ENCODE measurements at regions not wholly inside any gene's neighbourhood (a gene's known extent, or its start where the extent isn't known, plus 50 kb on each side); places are given as distances from the start of the nearest gene placed in this dataset.

- Histone ChIP-seq H3K9me3 (ENCODE audit: control insufficient read depth in 2 of 2, low read length in 2 of 2) (no peaks in the 10 kb centered on the region), H3K4me1 (ENCODE audit: control insufficient read depth in 2 of 2, insufficient read depth in 2 of 2, low read length in 2 of 2) (no peaks in the 10 kb centered on the region), H3K27me3 (ENCODE audit: control insufficient read depth in 2 of 2, insufficient read depth in 2 of 2, low read length in 2 of 2) (no peaks in the 10 kb centered on the region), H3K27ac (ENCODE audit: low read depth in 2 of 2, low read length in 2 of 2) (no peak overlapping the region), H3K36me3 (ENCODE audit: control insufficient read depth in 2 of 2, insufficient read depth in 2 of 2, low read length in 2 of 2) (no peaks in the 10 kb centered on the region), H3K4me3 (ENCODE audit: low read length in 2 of 2) (no peak overlapping the region), H3K9ac (ENCODE audit: low read depth in 1 of 2, low read length in 2 of 2) (no peak overlapping the region)
Observed at GRCh38 chr19:34844277-34844676, 71.3 kb upstream of the ZNF599 start.

- Histone ChIP-seq H3K27me3 (ENCODE audit: control insufficient read depth in 2 of 2, insufficient read depth in 2 of 2, low read length in 2 of 2) (no peaks in the 10 kb centered on the region), H3K4me3 (ENCODE audit: low read length in 2 of 2) (no peak overlapping the region), H3K27ac (ENCODE audit: low read depth in 2 of 2, low read length in 2 of 2) (no peak overlapping the region), H3K4me1 (ENCODE audit: control insufficient read depth in 2 of 2, insufficient read depth in 2 of 2, low read length in 2 of 2) (peaks cover 6 to 10% of the 10 kb centered on the region in 2 donors), H3K9me3 (ENCODE audit: control insufficient read depth in 2 of 2, low read length in 2 of 2) (no peaks in the 10 kb centered on the region), H3K36me3 (ENCODE audit: control insufficient read depth in 2 of 2, insufficient read depth in 2 of 2, low read length in 2 of 2) (no peaks in the 10 kb centered on the region), H3K9ac (ENCODE audit: low read depth in 1 of 2, low read length in 2 of 2) (no peak overlapping the region)
Observed at GRCh38 chr19:34841780-34842179, 68.8 kb upstream of the ZNF599 start.

- Histone ChIP-seq H3K9ac (ENCODE audit: low read depth in 1 of 2, low read length in 2 of 2) (no peak overlapping the region), H3K9me3 (ENCODE audit: control insufficient read depth in 2 of 2, low read length in 2 of 2) (no peaks in the 10 kb centered on the region), H3K27me3 (ENCODE audit: control insufficient read depth in 2 of 2, insufficient read depth in 2 of 2, low read length in 2 of 2) (no peaks in the 10 kb centered on the region), H3K4me3 (ENCODE audit: low read length in 2 of 2) (peak overlapping the region; percentile 28 to 39), H3K27ac (ENCODE audit: low read depth in 2 of 2, low read length in 2 of 2) (no peak overlapping the region), H3K4me1 (ENCODE audit: control insufficient read depth in 2 of 2, insufficient read depth in 2 of 2, low read length in 2 of 2) (peaks cover 6 to 10% of the 10 kb centered on the region in 2 donors), H3K36me3 (ENCODE audit: control insufficient read depth in 2 of 2, insufficient read depth in 2 of 2, low read length in 2 of 2) (no peaks in the 10 kb centered on the region)
Observed at GRCh38 chr19:34838753-34839431, 65.9 kb upstream of the ZNF599 start.

GRCh38 chr19:34838248-34838647 is 65.2 kb upstream of the ZNF599 start:
- H3K36me3 ChIP-seq (ENCODE audit: control insufficient read depth in 2 of 2, insufficient read depth in 2 of 2, low read length in 2 of 2) = no peaks in the 10 kb centered on the region
- H3K9ac ChIP-seq (ENCODE audit: low read depth in 1 of 2, low read length in 2 of 2) = no peak overlapping the region
- peak overlapping the region; percentile 28 to 39 for H3K4me3 ChIP-seq (ENCODE audit: low read length in 2 of 2)
- no peaks in the 10 kb centered on the region for H3K9me3 ChIP-seq (ENCODE audit: control insufficient read depth in 2 of 2, low read length in 2 of 2)
- H3K4me1 ChIP-seq (ENCODE audit: control insufficient read depth in 2 of 2, insufficient read depth in 2 of 2, low read length in 2 of 2) = peaks cover 6 to 10% of the 10 kb centered on the region in 2 donors
- peak overlapping the region in 1 of 2 donors; percentile 3 for H3K27ac ChIP-seq (ENCODE audit: low read depth in 2 of 2, low read length in 2 of 2)
- no peaks in the 10 kb centered on the region for H3K27me3 ChIP-seq (ENCODE audit: control insufficient read depth in 2 of 2, insufficient read depth in 2 of 2, low read length in 2 of 2)

- Histone ChIP-seq H3K4me1 (ENCODE audit: control insufficient read depth in 2 of 2, insufficient read depth in 2 of 2, low read length in 2 of 2) (peaks cover 6 to 10% of the 10 kb centered on the region in 2 donors), H3K27ac (ENCODE audit: low read depth in 2 of 2, low read length in 2 of 2) (peak overlapping the region in 1 of 2 donors; percentile 11), H3K9me3 (ENCODE audit: control insufficient read depth in 2 of 2, low read length in 2 of 2) (no peaks in the 10 kb centered on the region), H3K9ac (ENCODE audit: low read depth in 1 of 2, low read length in 2 of 2) (no peak overlapping the region), H3K4me3 (ENCODE audit: low read length in 2 of 2) (no peak overlapping the region), H3K27me3 (ENCODE audit: control insufficient read depth in 2 of 2, insufficient read depth in 2 of 2, low read length in 2 of 2) (no peaks in the 10 kb centered on the region), H3K36me3 (ENCODE audit: control insufficient read depth in 2 of 2, insufficient read depth in 2 of 2, low read length in 2 of 2) (no peaks in the 10 kb centered on the region)
Observed at GRCh38 chr19:34837262-34837661, 64.2 kb upstream of the ZNF599 start.

GRCh38 chr19:34835631-34836351 is 62.8 kb upstream of the ZNF599 start:
- Histone ChIP-seq H3K9ac (ENCODE audit: low read depth in 1 of 2, low read length in 2 of 2) (no peak overlapping the region), H3K27ac (ENCODE audit: low read depth in 2 of 2, low read length in 2 of 2) (no peak overlapping the region), H3K4me3 (ENCODE audit: low read length in 2 of 2) (no peak overlapping the region), H3K9me3 (ENCODE audit: control insufficient read depth in 2 of 2, low read length in 2 of 2) (no peaks in the 10 kb centered on the region), H3K27me3 (ENCODE audit: control insufficient read depth in 2 of 2, insufficient read depth in 2 of 2, low read length in 2 of 2) (no peaks in the 10 kb centered on the region), H3K36me3 (ENCODE audit: control insufficient read depth in 2 of 2, insufficient read depth in 2 of 2, low read length in 2 of 2) (no peaks in the 10 kb centered on the region), H3K4me1 (ENCODE audit: control insufficient read depth in 2 of 2, insufficient read depth in 2 of 2, low read length in 2 of 2) (peaks cover 6 to 10% of the 10 kb centered on the region in 2 donors)

- H3K27ac ChIP-seq (ENCODE audit: low read depth in 2 of 2, low read length in 2 of 2) = no peak overlapping the region
- peaks cover 6 to 10% of the 10 kb centered on the region in 2 donors for H3K4me1 ChIP-seq (ENCODE audit: control insufficient read depth in 2 of 2, insufficient read depth in 2 of 2, low read length in 2 of 2)
- no peaks in the 10 kb centered on the region for H3K9me3 ChIP-seq (ENCODE audit: control insufficient read depth in 2 of 2, low read length in 2 of 2)
- H3K27me3 ChIP-seq (ENCODE audit: control insufficient read depth in 2 of 2, insufficient read depth in 2 of 2, low read length in 2 of 2) = no peaks in the 10 kb centered on the region
- H3K36me3 ChIP-seq (ENCODE audit: control insufficient read depth in 2 of 2, insufficient read depth in 2 of 2, low read length in 2 of 2) = no peaks in the 10 kb centered on the region
- no peak overlapping the region for H3K9ac ChIP-seq (ENCODE audit: low read depth in 1 of 2, low read length in 2 of 2)
- no peak overlapping the region for H3K4me3 ChIP-seq (ENCODE audit: low read length in 2 of 2)
Observed at GRCh38 chr19:34834472-34835061, 61.6 kb upstream of the ZNF599 start.

GRCh38 chr19:34832581-34833112 is 59.6 kb upstream of the ZNF599 start:
- Histone ChIP-seq H3K4me3 (ENCODE audit: low read length in 2 of 2) (no peak overlapping the region), H3K9me3 (ENCODE audit: control insufficient read depth in 2 of 2, low read length in 2 of 2) (no peaks in the 10 kb centered on the region), H3K27ac (ENCODE audit: low read depth in 2 of 2, low read length in 2 of 2) (no peak overlapping the region), H3K9ac (ENCODE audit: low read depth in 1 of 2, low read length in 2 of 2) (no peak overlapping the region), H3K4me1 (ENCODE audit: control insufficient read depth in 2 of 2, insufficient read depth in 2 of 2, low read length in 2 of 2) (peaks cover 0 to 4% of the 10 kb centered on the region in 2 donors), H3K27me3 (ENCODE audit: control insufficient read depth in 2 of 2, insufficient read depth in 2 of 2, low read length in 2 of 2) (no peaks in the 10 kb centered on the region), H3K36me3 (ENCODE audit: control insufficient read depth in 2 of 2, insufficient read depth in 2 of 2, low read length in 2 of 2) (no peaks in the 10 kb centered on the region)

GRCh38 chr19:34831714-34832113 is 58.7 kb upstream of the ZNF599 start:
- H3K27ac ChIP-seq (ENCODE audit: low read depth in 2 of 2, low read length in 2 of 2) = no peak overlapping the region
- no peak overlapping the region for H3K9ac ChIP-seq (ENCODE audit: low read depth in 1 of 2, low read length in 2 of 2)
- no peaks in the 10 kb centered on the region for H3K36me3 ChIP-seq (ENCODE audit: control insufficient read depth in 2 of 2, insufficient read depth in 2 of 2, low read length in 2 of 2)
- no peaks in the 10 kb centered on the region for H3K27me3 ChIP-seq (ENCODE audit: control insufficient read depth in 2 of 2, insufficient read depth in 2 of 2, low read length in 2 of 2)
- H3K4me1 ChIP-seq (ENCODE audit: control insufficient read depth in 2 of 2, insufficient read depth in 2 of 2, low read length in 2 of 2) = no peaks in the 10 kb centered on the region
- no peak overlapping the region for H3K4me3 ChIP-seq (ENCODE audit: low read length in 2 of 2)
- no peaks in the 10 kb centered on the region for H3K9me3 ChIP-seq (ENCODE audit: control insufficient read depth in 2 of 2, low read length in 2 of 2)

GRCh38 chr19:34828156-34828555 is 55.1 kb upstream of the ZNF599 start:
- no peaks in the 10 kb centered on the region for H3K27me3 ChIP-seq (ENCODE audit: control insufficient read depth in 2 of 2, insufficient read depth in 2 of 2, low read length in 2 of 2)
- H3K27ac ChIP-seq (ENCODE audit: low read depth in 2 of 2, low read length in 2 of 2) = no peak overlapping the region
- H3K4me3 ChIP-seq (ENCODE audit: low read length in 2 of 2) = no peak overlapping the region

More at GRCh38 chr19:34828156-34828555, 55.1 kb upstream of the ZNF599 start:
- H3K9ac ChIP-seq (ENCODE audit: low read depth in 1 of 2, low read length in 2 of 2) = no peak overlapping the region
- no peaks in the 10 kb centered on the region for H3K36me3 ChIP-seq (ENCODE audit: control insufficient read depth in 2 of 2, insufficient read depth in 2 of 2, low read length in 2 of 2)
- no peaks in the 10 kb centered on the region for H3K4me1 ChIP-seq (ENCODE audit: control insufficient read depth in 2 of 2, insufficient read depth in 2 of 2, low read length in 2 of 2)
- no peaks in the 10 kb centered on the region for H3K9me3 ChIP-seq (ENCODE audit: control insufficient read depth in 2 of 2, low read length in 2 of 2)

All from mucosa of rectum (tissue), 2 donors.